ENCODE measurements at regions not wholly inside any gene's neighbourhood (a gene's known extent, or its start where the extent isn't known, plus 50 kb on each side); places are given as distances from the start of the nearest gene placed in this dataset.

- no peak overlapping the region for H3K4me3 Mint-ChIP-seq
- no peaks in the 10 kb centered on the region for H3K27me3 Mint-ChIP-seq (ENCODE audit: low read depth)
- H3K9me3 Mint-ChIP-seq (ENCODE audit: insufficient read depth): no peaks in the 10 kb centered on the region
- ATAC-seq (no peak), DNase-seq (no peak)
- no peaks in the 10 kb centered on the region for H3K36me3 Mint-ChIP-seq (ENCODE audit: low read depth)
- H3K4me1 Mint-ChIP-seq (ENCODE audit: low read depth): no peaks in the 10 kb centered on the region
- ChIA-PET POLR2A (no interaction called here), CTCF (no interaction called here)
- no peak overlapping the region for H3K27ac Mint-ChIP-seq
Observed at GRCh38 chr18:43705850-43706249, 428.6 kb upstream of the SYT4 start.

- ChIA-PET POLR2A (no interaction called here), CTCF (no interaction called here)
- DNase-seq: no peak
- Mint-ChIP-seq H3K27me3 (ENCODE audit: low read depth) (no peaks in the 10 kb centered on the region), H3K4me3 (no peak overlapping the region), H3K9me3 (ENCODE audit: insufficient read depth) (no peaks in the 10 kb centered on the region), H3K4me1 (ENCODE audit: low read depth) (no peaks in the 10 kb centered on the region), H3K27ac (no peak overlapping the region), H3K36me3 (ENCODE audit: low read depth) (no peaks in the 10 kb centered on the region)
- ATAC-seq: no peak
Observed at GRCh38 chr18:43710135-43710534, 432.8 kb upstream of the SYT4 start.

- H3K9me3 Mint-ChIP-seq (ENCODE audit: insufficient read depth): no peaks in the 10 kb centered on the region
- H3K27ac Mint-ChIP-seq: no peak overlapping the region
- no peaks in the 10 kb centered on the region for H3K36me3 Mint-ChIP-seq (ENCODE audit: low read depth)
- H3K4me3 Mint-ChIP-seq: no peak overlapping the region
- ChIA-PET CTCF (no interaction called here), POLR2A (no interaction called here)
- ATAC-seq (no peak), DNase-seq (no peak)
- H3K27me3 Mint-ChIP-seq (ENCODE audit: low read depth): no peaks in the 10 kb centered on the region
- no peaks in the 10 kb centered on the region for H3K4me1 Mint-ChIP-seq (ENCODE audit: low read depth)
Observed at GRCh38 chr18:43714343-43715010, 437.2 kb upstream of the SYT4 start.

GRCh38 chr18:43719267-43719795 lies 442.0 kb upstream of the SYT4 start:
- no peaks in the 10 kb centered on the region for H3K36me3 Mint-ChIP-seq (ENCODE audit: low read depth)
- ChIA-PET POLR2A (no interaction called here), CTCF (no interaction called here)
- H3K4me1 Mint-ChIP-seq (ENCODE audit: low read depth): no peaks in the 10 kb centered on the region
- no peak overlapping the region for H3K4me3 Mint-ChIP-seq
- no peaks in the 10 kb centered on the region for H3K27me3 Mint-ChIP-seq (ENCODE audit: low read depth)
- no peak for ATAC-seq
- H3K27ac Mint-ChIP-seq: no peak overlapping the region
- H3K9me3 Mint-ChIP-seq (ENCODE audit: insufficient read depth): peaks cover 11% of the 10 kb centered on the region
- no peak for DNase-seq

GRCh38 chr18:43720041-43720440 lies 442.8 kb upstream of the SYT4 start:
- H3K4me1 Mint-ChIP-seq (ENCODE audit: low read depth): no peaks in the 10 kb centered on the region
- H3K36me3 Mint-ChIP-seq (ENCODE audit: low read depth): no peaks in the 10 kb centered on the region
- ATAC-seq (no peak), DNase-seq (no peak)
- POLR2A ChIA-PET: no interaction called here
- no peak overlapping the region for H3K27ac Mint-ChIP-seq
- CTCF ChIA-PET: no interaction called here
- H3K4me3 Mint-ChIP-seq: no peak overlapping the region
- no peaks in the 10 kb centered on the region for H3K27me3 Mint-ChIP-seq (ENCODE audit: low read depth)
- H3K9me3 Mint-ChIP-seq (ENCODE audit: insufficient read depth): peaks cover 16% of the 10 kb centered on the region

DNA sequence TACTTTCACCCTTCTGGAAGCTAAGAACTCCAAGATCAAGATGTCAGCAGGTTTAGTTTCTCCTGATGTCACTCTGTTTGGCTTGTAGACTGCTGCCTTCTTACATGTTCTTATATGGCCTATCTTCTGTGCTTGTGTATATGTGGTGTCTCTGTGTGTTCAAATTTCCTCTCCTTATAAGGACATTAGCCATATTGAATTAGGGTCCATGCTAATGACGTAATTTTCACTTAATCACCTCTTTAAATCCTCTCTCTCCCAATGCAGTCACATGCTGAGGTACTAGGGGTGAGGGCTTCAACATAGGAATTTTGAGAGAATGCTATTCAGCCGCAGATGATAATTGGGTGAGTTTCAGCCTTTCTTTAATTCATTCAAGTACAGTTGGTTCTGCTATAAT lies 458.3 kb upstream of the SYT4 start:
- Mint-ChIP-seq H3K36me3 (ENCODE audit: low read depth) (no peaks in the 10 kb centered on the region), H3K4me3 (no peak overlapping the region), H3K9me3 (ENCODE audit: insufficient read depth) (peaks cover 4% of the 10 kb centered on the region), H3K27ac (no peak overlapping the region), H3K4me1 (ENCODE audit: low read depth) (no peaks in the 10 kb centered on the region), H3K27me3 (ENCODE audit: low read depth) (no peaks in the 10 kb centered on the region)
- ChIA-PET POLR2A (no interaction called here), CTCF (no interaction called here)
- DNase-seq (no peak), ATAC-seq (no peak)

- Mint-ChIP-seq H3K27me3 (ENCODE audit: low read depth) (no peaks in the 10 kb centered on the region), H3K4me3 (no peak overlapping the region), H3K27ac (no peak overlapping the region), H3K9me3 (ENCODE audit: insufficient read depth) (peaks cover 7% of the 10 kb centered on the region), H3K36me3 (ENCODE audit: low read depth) (no peaks in the 10 kb centered on the region), H3K4me1 (ENCODE audit: low read depth) (no peaks in the 10 kb centered on the region)
- ChIA-PET POLR2A (no interaction called here), CTCF (no interaction called here)
- no peak for ATAC-seq
- DNase-seq: no peak
Observed at GRCh38 chr18:43744960-43745745, 467.9 kb upstream of the SYT4 start.

DNA sequence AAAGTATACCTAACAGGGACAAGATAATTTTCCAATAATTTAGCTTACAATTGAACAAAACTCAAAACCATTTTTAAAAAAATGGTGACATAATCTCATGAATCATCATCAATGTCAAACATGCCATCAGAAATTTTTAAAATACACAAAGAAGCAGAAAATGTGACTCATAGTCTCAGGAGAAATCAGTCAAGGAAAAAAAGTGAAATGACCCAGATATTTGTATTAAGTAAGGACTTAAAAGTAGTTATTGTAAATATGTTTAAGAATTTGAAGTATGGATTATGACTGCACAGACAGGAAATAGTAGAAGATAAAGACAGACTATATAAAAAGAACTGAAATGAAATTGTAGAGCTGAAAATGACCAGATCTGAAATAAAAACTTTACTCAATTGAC lies 473.9 kb upstream of the SYT4 start:
- ChIA-PET POLR2A (no interaction called here), CTCF (no interaction called here)
- no peak for DNase-seq
- Mint-ChIP-seq H3K36me3 (ENCODE audit: low read depth) (no peaks in the 10 kb centered on the region), H3K4me3 (no peak overlapping the region), H3K27me3 (ENCODE audit: low read depth) (no peaks in the 10 kb centered on the region), H3K4me1 (ENCODE audit: low read depth) (no peaks in the 10 kb centered on the region), H3K27ac (no peak overlapping the region), H3K9me3 (ENCODE audit: insufficient read depth) (peaks cover 6% of the 10 kb centered on the region)
- no peak for ATAC-seq

GRCh38 chr18:43751835-43752234 lies 474.5 kb upstream of the SYT4 start:
- CTCF ChIA-PET: no interaction called here
- Mint-ChIP-seq H3K4me1 (ENCODE audit: low read depth) (no peaks in the 10 kb centered on the region), H3K27me3 (ENCODE audit: low read depth) (no peaks in the 10 kb centered on the region), H3K9me3 (ENCODE audit: insufficient read depth) (peaks cover 6% of the 10 kb centered on the region), H3K27ac (no peak overlapping the region), H3K4me3 (no peak overlapping the region), H3K36me3 (ENCODE audit: low read depth) (no peaks in the 10 kb centered on the region)
- ATAC-seq (no peak), DNase-seq (no peak)
- POLR2A ChIA-PET: no interaction called here

- CTCF ChIA-PET: no interaction called here
- H3K9me3 Mint-ChIP-seq (ENCODE audit: insufficient read depth): peaks cover 4% of the 10 kb centered on the region
- DNase-seq: no peak
- ATAC-seq: no peak
- no peaks in the 10 kb centered on the region for H3K27me3 Mint-ChIP-seq (ENCODE audit: low read depth)
- H3K4me3 Mint-ChIP-seq: no peak overlapping the region
- no peak overlapping the region for H3K27ac Mint-ChIP-seq
- POLR2A ChIA-PET: no interaction called here
- H3K36me3 Mint-ChIP-seq (ENCODE audit: low read depth): no peaks in the 10 kb centered on the region
- H3K4me1 Mint-ChIP-seq (ENCODE audit: low read depth): no peaks in the 10 kb centered on the region
Observed at GRCh38 chr18:43757273-43757672, 480.0 kb upstream of the SYT4 start.

DNA sequence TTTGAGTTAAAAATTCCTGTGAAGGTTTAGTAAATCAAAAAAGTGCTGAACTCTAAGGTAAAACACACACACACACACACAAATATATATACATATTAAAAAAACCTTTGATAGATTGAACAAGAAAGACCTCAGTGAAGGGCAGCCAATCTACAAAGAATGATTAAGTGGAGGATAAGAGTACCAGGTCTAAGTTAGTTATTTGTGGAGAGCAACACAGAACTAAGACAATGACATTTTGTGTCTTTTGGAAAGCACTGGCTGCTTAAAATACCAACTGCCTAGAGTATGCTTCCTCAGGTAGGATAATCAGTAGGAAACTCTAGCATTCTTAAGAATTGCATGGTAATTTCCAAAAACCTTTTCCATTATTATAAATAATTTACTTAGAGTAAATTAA lies 481.4 kb upstream of the SYT4 start:
- Mint-ChIP-seq H3K27me3 (ENCODE audit: low read depth) (no peaks in the 10 kb centered on the region), H3K9me3 (ENCODE audit: insufficient read depth) (peaks cover 7% of the 10 kb centered on the region), H3K4me3 (no peak overlapping the region), H3K4me1 (ENCODE audit: low read depth) (no peaks in the 10 kb centered on the region), H3K36me3 (ENCODE audit: low read depth) (no peaks in the 10 kb centered on the region), H3K27ac (no peak overlapping the region)
- ChIA-PET POLR2A (no interaction called here), CTCF (no interaction called here)
- no peak for DNase-seq
- ATAC-seq: no peak

DNA sequence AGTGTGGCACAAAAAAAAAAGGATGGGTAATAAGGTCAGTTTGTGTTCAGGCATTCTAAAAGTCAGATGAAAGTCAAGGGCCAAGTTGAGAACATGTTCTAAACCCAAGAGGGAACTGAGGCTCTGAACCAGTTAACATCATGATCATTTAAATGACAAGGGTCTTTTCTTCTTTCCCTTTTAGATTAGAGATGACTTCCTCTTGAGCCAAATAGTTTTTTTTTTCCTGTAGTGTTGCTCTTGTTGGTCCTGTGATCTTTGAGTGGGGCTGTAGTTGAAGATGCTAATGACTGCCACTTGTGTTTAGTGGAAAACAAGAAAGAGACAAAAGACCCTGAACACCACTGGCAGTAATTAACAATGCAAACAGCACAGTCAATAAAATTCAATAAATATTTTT lies 482.7 kb upstream of the SYT4 start:
- no peak overlapping the region for H3K27ac Mint-ChIP-seq
- H3K27me3 Mint-ChIP-seq (ENCODE audit: low read depth): no peaks in the 10 kb centered on the region
- ATAC-seq: no peak
- POLR2A ChIA-PET: no interaction called here
- H3K36me3 Mint-ChIP-seq (ENCODE audit: low read depth): no peaks in the 10 kb centered on the region
- no peaks in the 10 kb centered on the region for H3K4me1 Mint-ChIP-seq (ENCODE audit: low read depth)
- no peak overlapping the region for H3K4me3 Mint-ChIP-seq
- CTCF ChIA-PET: no interaction called here
- peaks cover 7% of the 10 kb centered on the region for H3K9me3 Mint-ChIP-seq (ENCODE audit: insufficient read depth)
- no peak for DNase-seq

GRCh38 chr18:43772907-43773306 lies 495.6 kb upstream of the SYT4 start:
- ChIA-PET CTCF (no interaction called here), POLR2A (no interaction called here)
- no peak overlapping the region for H3K4me3 Mint-ChIP-seq
- no peaks in the 10 kb centered on the region for H3K36me3 Mint-ChIP-seq (ENCODE audit: low read depth)
- no peaks in the 10 kb centered on the region for H3K27me3 Mint-ChIP-seq (ENCODE audit: low read depth)
- H3K9me3 Mint-ChIP-seq (ENCODE audit: insufficient read depth): peaks cover 4% of the 10 kb centered on the region
- no peak for DNase-seq
- no peaks in the 10 kb centered on the region for H3K4me1 Mint-ChIP-seq (ENCODE audit: low read depth)
- no peak overlapping the region for H3K27ac Mint-ChIP-seq
- ATAC-seq: no peak
